SK-N-DZ (cell line): ENCODE measurements at regions not wholly inside any gene's neighbourhood (a gene's known extent, or its start where the extent isn't known, plus 50 kb on each side); places are given as distances from the start of the nearest gene placed in this dataset.

Experiments used
- DNase-seq: peaks from one replicate; pipeline ENCODE4 v3.0.0-alpha.2; 2015; ENCODE audit warnings: low spot score

GRCh38 chr10:14468023-14468441 lies 137.3 kb upstream of the FRMD4A start:
- DNase-seq = no peak

- DNase-seq = no peak
Measured at GRCh38 chr10:14466257-14466656, 135.5 kb upstream of the FRMD4A start.

DNA sequence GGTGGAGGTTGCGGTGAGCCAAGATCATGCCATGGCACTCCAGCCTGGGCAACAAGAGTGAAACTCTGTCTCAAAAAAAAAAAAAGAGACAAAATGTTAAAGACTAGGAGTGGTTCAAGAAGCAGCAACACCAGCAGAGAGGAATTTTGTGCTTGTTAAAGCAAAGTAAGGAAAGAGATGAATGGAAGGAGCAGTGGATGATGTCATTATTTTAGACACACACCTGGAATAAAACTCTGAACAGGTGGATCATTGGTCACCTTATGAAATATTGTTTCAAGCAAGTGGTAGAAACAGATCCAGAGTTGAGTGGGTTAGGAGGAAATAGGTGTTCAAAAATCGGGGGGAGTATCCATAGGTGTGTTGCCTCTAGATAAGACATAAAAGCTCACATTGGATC lies 129.7 kb upstream of the FRMD4A start:
- no peak for DNase-seq

GRCh38 chr10:14459665-14460064 lies 128.9 kb upstream of the FRMD4A start:
- DNase-seq = no peak

DNA sequence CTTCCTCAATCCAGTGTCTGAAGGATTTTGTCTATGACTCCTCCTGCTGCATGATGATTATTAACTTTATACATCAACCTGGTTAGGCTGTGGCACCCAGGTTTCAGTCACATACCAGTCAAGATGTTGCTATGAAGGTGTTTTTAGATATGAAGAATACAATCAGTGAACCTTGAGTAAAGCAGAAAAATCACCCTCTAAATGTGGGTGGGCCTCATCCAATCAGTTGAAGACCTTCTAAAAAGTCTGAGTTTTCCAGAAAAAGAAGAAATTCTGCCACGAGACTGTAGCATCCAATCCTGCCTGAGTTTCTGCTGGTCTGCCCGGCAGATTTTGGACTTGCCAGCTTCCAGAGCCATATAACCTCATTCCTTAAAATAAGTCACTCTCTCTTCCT lies 126.1 kb upstream of the FRMD4A start:
- DNase-seq = no peak

DNA sequence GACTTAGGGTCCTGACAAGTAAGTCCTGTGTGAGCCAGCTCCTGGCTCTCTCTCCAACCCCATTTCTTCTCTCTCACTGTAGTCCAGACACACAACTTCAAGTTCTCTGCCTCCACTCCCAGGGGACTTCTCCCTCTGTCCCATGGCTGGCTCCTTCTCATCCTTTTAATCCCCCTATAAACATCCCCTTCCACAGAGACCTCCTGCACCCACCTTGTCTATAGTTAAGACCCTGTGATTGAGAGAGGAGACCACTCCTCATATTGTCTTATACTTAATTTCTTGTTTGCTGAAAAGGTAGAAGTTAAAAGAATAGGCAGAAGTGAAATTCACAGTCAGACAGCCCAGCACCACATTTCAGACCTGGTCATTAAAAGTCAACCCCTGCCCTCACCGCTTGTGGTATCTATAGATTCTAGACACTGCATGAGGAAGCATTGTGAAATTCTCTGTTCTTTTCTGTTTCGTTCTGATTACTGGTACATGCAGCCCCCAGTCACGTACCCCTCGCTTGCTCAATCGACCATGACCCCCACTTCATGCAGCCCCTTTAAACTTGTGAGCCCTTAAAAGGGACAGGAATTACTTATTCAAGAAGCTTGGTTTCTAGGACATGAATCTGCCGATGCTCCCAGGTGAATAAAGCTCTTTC lies 125.6 kb upstream of the FRMD4A start:
- no peak for DNase-seq

DNA sequence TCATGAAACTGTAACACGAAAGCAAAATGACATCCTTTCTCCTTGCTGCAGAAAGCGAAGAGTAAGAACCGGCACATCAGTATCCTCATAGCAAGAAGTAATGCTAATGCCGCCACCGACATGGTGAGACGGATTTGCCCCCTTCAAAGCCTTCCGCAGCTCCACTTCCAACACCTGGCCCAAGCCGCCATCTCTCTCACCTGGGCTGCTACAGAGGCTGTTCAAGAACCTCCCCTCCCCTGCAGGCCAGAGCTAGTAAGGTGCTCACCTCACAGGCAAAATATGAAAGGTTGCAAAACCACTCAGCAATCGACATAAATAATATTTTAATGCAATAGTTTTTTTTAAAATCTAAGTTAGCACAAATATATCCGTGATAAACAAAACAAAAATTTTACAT lies 123.9 kb upstream of the FRMD4A start:
- no peak for DNase-seq

GRCh38 chr10:14454206-14454605 lies 123.5 kb upstream of the FRMD4A start:
- DNase-seq = no peak

- no peak for DNase-seq
Measured at GRCh38 chr10:14453593-14453992, 122.9 kb upstream of the FRMD4A start.

DNA sequence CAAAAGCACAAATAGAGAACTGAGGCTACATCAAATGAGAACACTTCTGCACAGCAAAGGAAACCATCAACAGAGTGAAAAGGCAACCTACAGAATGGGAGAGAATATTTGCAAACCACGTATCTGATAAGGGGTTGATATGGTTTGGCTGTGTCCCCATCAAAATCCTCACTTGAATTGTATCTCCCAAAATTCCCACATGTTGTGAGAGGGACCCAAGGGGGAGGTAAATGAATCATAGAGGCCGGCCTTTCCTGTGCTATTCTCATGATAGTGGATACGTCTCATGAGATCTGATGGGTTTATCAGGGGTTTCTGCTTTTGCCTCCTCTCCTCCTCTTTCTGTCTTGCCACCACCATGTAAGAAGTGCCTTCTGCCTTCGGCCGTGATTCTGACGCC lies 120.6 kb upstream of the FRMD4A start:
- no peak for DNase-seq

GRCh38 chr10:14450041-14450491 lies 119.3 kb upstream of the FRMD4A start:
- no peak for DNase-seq

DNA sequence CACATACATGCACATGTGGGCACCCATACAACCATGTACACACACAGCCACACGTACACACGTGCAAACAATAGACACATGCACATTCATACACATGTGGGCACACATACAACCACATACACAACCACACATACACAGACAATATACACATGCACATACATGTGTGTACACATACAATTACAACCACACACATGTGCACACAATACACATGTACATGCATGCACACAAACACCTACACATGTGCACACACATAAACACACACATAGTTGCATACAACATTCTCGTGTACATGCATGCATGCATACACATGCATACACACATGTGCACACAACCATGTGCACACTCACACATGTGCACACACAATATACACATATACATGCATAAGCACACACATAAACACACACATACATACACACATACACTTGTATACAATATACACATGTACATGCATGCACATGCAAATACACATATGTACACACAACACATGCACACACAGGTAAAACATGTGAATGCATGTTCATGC lies 118.6 kb upstream of the FRMD4A start:
- DNase-seq = no peak

- no peak for DNase-seq
Measured at GRCh38 chr10:14448197-14448990, 117.7 kb upstream of the FRMD4A start.

GRCh38 chr10:14447094-14447839 lies 116.5 kb upstream of the FRMD4A start:
- no peak for DNase-seq

DNA sequence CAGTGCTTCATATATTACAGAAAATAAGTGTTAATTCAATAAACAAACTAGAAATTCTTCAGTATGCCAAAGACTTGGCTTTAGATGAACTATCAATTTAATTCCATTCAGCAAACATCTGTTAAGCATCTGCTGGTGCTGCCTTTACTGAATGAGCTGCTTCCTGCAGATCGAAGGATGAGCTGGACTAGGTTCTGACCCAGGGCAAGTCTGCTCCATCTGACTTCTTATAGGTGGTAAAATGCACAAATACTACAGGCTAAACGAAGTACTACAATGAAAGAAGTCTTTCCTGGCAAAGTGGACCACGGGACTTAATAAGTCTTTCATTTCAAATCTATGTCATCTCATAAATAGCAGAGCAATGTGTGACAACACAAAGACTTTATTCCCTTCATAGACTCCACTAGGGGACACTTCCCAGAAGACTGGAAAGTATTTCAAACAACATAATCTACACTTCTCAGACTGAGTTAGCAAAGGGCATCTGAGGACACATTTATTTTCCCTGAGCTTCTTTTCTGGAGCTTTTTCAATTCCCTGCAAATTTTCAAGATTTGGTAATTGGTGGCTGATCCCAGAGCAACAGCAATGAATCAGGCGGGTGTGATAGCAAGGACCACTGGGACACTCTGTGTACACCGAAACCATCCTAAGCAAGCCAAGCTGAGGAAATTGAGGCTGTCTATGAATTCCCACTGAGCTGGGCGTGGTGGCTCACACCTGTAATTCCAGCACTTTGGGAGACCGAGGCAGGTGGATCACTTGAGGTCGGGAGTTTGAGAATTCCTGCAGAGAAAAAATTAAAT lies 108.9 kb upstream of the FRMD4A start:
- no peak for DNase-seq

GRCh38 chr10:14438576-14438975 lies 107.9 kb upstream of the FRMD4A start:
- no peak for DNase-seq

DNA sequence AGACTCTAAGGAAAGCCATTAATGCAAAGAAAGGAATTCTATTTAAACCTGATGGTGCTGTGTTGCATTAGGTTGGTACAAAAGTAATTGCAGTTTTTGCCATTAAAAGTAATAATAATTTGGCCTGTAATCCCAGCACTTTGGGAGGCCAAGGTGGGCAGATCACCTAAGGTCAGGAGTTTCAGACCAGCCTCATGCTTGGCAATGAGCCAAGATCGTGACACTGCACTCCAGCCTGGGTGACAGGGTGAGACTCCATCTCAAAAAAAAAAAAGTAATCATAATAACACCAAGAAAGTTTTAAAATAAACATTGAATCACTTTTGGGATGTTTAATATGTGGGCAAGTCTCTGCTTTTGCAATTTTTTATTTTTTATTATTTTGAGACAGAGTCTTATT lies 107.3 kb upstream of the FRMD4A start:
- no peak for DNase-seq

DNA sequence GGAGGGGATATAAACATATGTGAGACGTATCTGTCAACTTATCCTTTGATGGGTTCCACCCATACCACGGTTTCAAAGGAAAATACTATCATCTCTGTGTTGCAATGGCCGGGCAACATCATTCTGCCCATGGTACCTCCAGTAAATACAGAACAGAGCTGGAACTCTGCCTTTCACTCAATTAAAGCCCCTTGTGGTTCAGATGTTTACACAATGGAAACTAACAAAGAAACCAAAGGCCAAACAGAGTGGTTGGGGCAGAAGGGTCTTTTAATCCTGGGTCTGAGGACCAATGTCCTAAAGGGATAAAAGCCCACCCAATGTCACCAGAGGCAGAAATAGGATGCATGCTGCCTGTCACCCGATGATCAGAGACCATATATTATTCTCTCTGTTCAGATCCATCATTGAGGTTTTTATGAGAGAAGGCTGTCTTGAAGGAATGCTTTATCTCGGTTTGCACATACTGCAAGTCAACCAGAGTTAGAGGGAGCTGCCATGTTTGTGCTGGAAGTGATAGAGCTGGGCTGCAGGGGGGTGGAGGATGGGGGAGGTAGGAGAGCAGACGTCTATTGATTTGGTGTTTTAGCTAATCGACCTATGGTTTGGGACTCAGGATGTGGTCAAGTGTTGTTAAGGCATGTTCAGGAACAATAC lies 105.4 kb upstream of the FRMD4A start:
- DNase-seq = no peak

DNA sequence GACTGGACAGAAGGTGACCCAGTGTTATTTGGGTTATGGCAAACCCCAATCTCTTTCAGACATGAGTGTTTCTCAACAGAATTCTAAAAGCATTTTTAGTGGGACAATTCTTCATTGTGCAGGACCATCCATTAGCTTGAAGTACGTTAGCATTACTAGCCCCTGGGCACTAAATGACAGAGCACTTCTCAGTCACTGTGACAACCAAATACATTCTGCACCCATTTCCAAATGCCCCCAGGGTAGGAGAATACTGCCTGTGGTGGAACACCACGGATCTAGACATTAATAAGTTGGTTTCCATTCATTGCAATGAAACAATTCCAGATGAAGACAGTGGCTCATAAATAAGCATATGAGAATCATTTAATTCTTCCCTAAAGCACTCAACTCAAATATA lies 102.4 kb upstream of the FRMD4A start:
- no peak for DNase-seq

DNA sequence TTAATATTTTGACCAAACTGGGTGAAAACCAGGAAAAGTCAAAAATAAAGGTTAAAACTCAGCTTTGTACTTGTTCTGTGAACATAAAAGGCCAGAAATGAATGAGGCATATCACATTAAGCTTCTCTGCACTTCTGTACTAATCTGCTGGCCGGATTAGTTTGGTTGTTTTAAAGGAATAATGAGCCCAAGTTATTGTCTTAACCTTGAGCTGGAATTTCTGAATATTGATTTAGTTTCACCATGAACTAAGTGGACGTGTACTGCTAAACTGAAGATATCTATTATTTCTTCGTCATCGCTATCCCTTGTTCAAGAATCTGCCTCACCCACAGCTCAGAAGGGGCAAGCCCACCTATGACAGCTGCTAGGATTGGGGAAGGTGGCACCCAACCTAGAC lies 101.1 kb upstream of the FRMD4A start:
- no peak for DNase-seq
